Glutamatergic neuron (in vitro differentiated cells): ENCODE measurements at regions not wholly inside any gene's neighbourhood (a gene's known extent, or its start where the extent isn't known, plus 50 kb on each side); places are given as distances from the start of the nearest gene placed in this dataset.
"Not testable (repeated sequence)": the region's sequence is repeated elsewhere in the genome, so short reads cannot be mapped to it uniquely, and the experiment has no call there.

Source experiments
- DNase-seq: peaks from one replicate; pipeline ENCODE4 v3.0.0; 2022
- H3K27ac Mint-ChIP-seq: one replicate; pipeline ENCODE4 v1.8.0; 2020; ENCODE audit warnings: mild to moderate bottlenecking, mixed read lengths, inconsistent platforms; ENCODE audit not compliant: unreplicated experiment
- H3K27me3 Mint-ChIP-seq: one replicate; pipeline ENCODE4 v1.8.0; 2020; ENCODE audit warnings: mild to moderate bottlenecking, moderate library complexity, mixed read lengths, inconsistent platforms; ENCODE audit not compliant: unreplicated experiment
- H3K36me3 Mint-ChIP-seq: one replicate; pipeline ENCODE4 v1.8.0; 2020; ENCODE audit warnings: mild to moderate bottlenecking, mixed read lengths, inconsistent platforms; ENCODE audit not compliant: unreplicated experiment
- H3K4me1 Mint-ChIP-seq: one replicate; pipeline ENCODE4 v1.8.0; 2020; ENCODE audit warnings: mild to moderate bottlenecking, low read depth, mixed read lengths, inconsistent platforms; ENCODE audit not compliant: unreplicated experiment
- H3K4me3 Mint-ChIP-seq: one replicate; pipeline ENCODE4 v1.8.0; 2020; ENCODE audit warnings: mild to moderate bottlenecking, mixed read lengths, inconsistent platforms; ENCODE audit not compliant: unreplicated experiment
- H3K9me3 Mint-ChIP-seq: one replicate; pipeline ENCODE4 v1.8.0; 2020; ENCODE audit warnings: mild to moderate bottlenecking, moderate library complexity, mixed read lengths, inconsistent platforms; ENCODE audit not compliant: unreplicated experiment
- TF ChIP-seq, protein P1 (sequence below): fragments of 200-600 bp; sonication (generic); IDR thresholded peaks from one replicate; pipeline ENCODE4 v1.5.0; 2021; ENCODE audit not compliant: partially characterized antibody, unreplicated experiment

DNA sequence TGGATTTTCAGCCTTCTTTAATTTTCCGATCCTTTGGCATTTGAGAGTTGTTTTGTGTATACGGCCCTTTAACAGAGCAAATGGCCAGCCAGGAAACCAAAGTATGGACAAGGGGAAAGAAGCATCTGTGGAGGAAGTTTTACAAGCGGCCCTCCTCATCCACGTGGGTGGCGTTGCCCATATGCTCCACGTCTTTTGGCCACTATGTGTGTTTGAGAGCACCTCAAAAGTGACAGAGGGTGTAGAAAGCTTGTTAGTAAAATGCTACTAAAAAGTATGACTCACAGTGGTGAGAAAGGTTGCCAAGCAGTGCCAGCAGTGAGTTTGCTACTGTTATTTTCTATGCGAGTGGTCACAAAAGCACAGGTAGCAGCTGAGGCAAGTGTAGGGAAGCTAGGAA is 451.8 kb upstream of the NPAP1 start:
- DNase-seq = no peak
- Mint-ChIP-seq H3K36me3 (no peaks in the 10 kb centered on the region), H3K4me1 (no peaks in the 10 kb centered on the region), H3K9me3 (peaks cover 2% of the 10 kb centered on the region), H3K4me3 (no peak overlapping the region), H3K27ac (no peak overlapping the region), H3K27me3 (no peaks in the 10 kb centered on the region)
- TF ChIP-seq, protein P1, sequence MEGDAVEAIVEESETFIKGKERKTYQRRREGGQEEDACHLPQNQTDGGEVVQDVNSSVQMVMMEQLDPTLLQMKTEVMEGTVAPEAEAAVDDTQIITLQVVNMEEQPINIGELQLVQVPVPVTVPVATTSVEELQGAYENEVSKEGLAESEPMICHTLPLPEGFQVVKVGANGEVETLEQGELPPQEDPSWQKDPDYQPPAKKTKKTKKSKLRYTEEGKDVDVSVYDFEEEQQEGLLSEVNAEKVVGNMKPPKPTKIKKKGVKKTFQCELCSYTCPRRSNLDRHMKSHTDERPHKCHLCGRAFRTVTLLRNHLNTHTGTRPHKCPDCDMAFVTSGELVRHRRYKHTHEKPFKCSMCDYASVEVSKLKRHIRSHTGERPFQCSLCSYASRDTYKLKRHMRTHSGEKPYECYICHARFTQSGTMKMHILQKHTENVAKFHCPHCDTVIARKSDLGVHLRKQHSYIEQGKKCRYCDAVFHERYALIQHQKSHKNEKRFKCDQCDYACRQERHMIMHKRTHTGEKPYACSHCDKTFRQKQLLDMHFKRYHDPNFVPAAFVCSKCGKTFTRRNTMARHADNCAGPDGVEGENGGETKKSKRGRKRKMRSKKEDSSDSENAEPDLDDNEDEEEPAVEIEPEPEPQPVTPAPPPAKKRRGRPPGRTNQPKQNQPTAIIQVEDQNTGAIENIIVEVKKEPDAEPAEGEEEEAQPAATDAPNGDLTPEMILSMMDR = no peak

DNA sequence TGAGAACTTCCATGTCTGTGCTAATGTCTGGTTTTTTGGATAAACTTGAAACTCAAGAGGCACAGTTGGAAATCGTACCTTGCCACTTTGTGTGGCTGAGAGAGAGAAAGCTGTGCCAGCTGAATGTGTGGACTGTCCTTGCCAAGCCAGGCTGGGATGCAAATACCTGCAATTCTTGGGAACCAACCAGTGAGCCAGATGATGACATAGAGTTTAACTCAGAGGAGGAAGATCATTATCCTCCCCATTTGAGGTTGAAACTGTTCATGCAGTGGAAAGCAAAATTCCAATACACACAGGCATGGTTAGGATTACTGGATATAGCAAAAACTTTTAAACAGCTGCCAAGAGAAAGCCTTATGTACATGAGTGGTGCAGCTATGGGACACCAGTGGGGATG is 451.4 kb upstream of the NPAP1 start:
- H3K27ac Mint-ChIP-seq = no peak overlapping the region
- TF ChIP-seq, protein P1 = no peak
- H3K4me1 Mint-ChIP-seq = no peaks in the 10 kb centered on the region
- H3K36me3 Mint-ChIP-seq = no peaks in the 10 kb centered on the region
- H3K27me3 Mint-ChIP-seq = no peaks in the 10 kb centered on the region
- no peak for DNase-seq
- H3K4me3 Mint-ChIP-seq = no peak overlapping the region
- peaks cover 2% of the 10 kb centered on the region for H3K9me3 Mint-ChIP-seq

DNA sequence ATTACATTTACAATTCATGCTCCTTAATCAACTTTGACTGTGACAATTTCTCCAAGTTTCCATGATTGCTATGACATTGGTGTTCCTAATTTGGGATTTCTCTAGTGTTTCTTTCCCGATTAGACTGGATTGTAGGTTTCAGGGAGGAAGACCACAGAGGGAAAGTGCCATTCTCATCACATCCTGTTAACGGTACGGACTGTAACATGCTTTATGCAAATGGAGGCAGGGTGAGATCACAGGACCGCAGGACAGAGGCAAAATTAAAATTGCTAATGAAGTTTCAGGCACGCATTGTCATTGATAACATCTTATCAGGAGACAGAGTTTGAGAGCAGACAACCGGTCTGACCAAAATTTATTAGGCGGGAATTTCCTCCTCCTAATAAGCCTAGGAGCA is 446.7 kb upstream of the NPAP1 start:
- H3K4me1 Mint-ChIP-seq, DNase-seq, H3K27ac Mint-ChIP-seq, H3K9me3 Mint-ChIP-seq, H3K36me3 Mint-ChIP-seq, H3K4me3 Mint-ChIP-seq, H3K27me3 Mint-ChIP-seq: not testable (repeated sequence)

DNA sequence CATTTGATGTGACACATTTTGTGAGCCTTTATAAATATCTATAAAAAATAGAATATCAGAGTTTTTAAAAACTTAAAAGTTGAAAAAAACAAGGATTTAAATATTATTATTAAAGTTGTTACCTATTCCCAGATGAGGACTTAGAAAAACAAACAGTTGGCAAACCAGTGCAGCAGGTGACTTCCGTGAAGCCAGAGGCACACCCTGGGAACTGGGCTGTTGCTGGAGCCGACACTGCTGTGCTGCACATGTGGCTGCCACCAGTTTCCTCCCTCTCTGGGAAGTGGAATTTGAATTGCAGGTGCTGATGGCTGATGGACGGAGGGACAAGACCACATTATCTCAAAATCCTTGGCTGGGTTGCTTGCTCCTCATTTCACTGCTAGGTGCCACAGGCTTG is 442.4 kb upstream of the NPAP1 start:
- not testable (repeated sequence) for H3K36me3 Mint-ChIP-seq, H3K9me3 Mint-ChIP-seq, H3K4me3 Mint-ChIP-seq, H3K27me3 Mint-ChIP-seq, H3K4me1 Mint-ChIP-seq, H3K27ac Mint-ChIP-seq, DNase-seq

DNA sequence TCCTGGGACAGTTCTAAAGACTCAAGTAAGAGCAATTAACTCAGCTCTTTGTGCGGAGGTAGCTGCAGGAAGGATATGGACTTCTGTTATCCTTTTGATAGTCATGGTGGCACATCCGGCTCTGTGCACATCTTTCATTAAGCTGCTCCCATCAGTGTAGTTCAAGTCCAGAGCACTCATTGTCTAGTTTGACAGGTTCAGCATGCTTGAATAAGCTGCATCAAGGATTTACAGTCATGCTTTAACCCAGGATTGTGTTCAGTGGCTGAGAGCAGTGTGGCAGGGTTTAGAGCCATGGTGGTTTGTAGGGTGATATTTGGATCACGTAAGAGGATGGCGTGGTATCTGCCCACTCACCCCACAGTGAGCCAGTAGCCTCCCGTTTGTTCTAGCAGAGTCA is 435.0 kb upstream of the NPAP1 start:
- not testable (repeated sequence) for H3K9me3 Mint-ChIP-seq, DNase-seq, H3K27me3 Mint-ChIP-seq, H3K4me3 Mint-ChIP-seq, H3K4me1 Mint-ChIP-seq, H3K36me3 Mint-ChIP-seq, H3K27ac Mint-ChIP-seq

DNA sequence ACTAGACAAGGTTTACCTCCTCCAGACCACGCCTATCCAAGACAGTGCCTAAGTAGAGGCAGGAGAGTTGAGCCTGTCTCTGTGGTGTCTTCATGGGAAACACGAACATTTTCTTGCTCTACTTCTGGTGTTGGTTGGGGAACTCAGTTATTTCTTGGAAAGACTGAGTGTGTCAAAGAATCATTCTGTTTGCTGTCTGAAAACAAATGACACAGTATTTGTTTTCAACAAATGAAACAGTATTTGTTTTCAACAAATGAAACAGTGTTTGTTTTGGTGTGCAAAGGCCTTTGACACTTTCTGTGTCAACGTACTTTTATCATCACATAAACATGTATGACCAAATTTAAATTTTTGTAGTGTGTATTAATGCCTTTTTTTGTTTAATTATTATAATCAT is 416.5 kb upstream of the NPAP1 start:
- H3K36me3 Mint-ChIP-seq, H3K27ac Mint-ChIP-seq, DNase-seq, H3K9me3 Mint-ChIP-seq, H3K4me1 Mint-ChIP-seq, H3K27me3 Mint-ChIP-seq, H3K4me3 Mint-ChIP-seq: not testable (repeated sequence)

DNA sequence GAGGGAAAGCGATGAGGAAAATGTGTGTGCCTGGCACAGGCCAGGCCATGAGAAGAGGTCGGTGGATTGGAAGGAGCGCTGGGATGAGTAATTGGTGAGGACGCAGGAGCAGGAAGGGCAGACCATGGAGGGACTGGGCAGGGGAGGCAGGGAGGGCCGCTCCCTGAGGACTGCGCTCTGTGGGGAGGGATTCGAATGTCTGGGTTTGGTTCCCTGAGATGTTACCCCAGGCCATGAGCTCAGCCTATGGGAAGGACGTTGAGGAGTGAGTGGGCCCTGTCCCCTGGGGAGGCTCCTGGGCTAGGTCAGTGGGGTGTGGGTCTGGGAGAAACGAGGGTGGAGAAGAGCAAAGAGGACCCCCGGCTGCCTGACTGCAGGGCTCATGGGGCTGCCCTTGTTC is 415.2 kb upstream of the NPAP1 start:
- DNase-seq, H3K4me1 Mint-ChIP-seq, H3K27ac Mint-ChIP-seq, H3K36me3 Mint-ChIP-seq, H3K4me3 Mint-ChIP-seq, H3K27me3 Mint-ChIP-seq, H3K9me3 Mint-ChIP-seq: not testable (repeated sequence)

DNA sequence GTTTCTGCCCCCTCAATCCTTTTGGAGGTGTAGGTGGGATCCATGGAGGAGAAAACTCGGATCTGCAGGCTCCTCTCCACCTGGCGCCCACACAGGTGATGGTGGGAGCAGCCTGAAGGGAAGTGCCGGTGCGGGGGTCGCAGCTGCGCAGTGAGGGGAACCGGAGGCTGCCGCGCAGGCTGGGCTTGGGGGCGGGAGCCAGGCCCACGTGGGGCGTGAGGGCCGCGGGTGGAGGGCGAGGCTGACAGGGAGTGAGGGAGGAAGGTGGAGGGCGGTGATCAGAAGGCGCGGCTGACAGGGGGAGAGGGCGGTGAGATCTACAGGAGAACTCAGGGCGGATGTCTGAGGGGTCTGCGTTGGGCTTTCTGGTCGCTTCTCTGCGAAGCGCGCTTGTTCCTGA is 414.7 kb upstream of the NPAP1 start:
- not testable (repeated sequence) for H3K4me1 Mint-ChIP-seq, H3K9me3 Mint-ChIP-seq, H3K36me3 Mint-ChIP-seq, H3K27ac Mint-ChIP-seq, H3K27me3 Mint-ChIP-seq, H3K4me3 Mint-ChIP-seq, DNase-seq

DNA sequence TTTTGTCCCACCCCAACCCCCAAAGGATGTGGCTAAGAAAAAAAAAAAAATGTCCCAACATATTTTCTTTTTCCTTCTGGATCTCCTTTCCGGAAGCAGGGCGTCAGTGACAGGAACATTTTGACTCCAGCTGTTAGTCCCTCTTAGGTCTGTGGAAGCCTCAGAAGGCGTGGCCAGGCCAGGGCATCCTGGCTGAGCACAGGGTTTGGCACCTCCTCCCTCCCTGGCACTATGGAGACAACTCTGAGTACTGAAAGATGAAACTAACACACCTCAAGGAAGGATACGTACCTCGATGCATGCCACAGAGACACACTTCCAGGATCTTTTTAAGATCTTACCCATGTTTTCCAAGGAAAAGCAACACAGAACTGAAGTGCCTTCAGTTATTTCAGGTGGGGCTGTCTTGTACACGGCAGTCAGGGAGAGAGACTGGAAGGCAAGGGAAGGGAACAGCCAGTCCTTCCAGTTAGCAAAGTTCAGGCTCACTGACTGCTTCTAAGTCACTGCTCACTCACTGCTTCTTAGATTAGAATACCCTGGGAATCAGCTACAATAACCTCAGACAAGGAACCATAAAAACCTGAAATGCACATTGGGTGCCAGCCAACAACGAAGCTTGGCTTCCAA is 406.9 kb upstream of the NPAP1 start:
- H3K27ac Mint-ChIP-seq, DNase-seq, H3K9me3 Mint-ChIP-seq, H3K36me3 Mint-ChIP-seq, H3K4me1 Mint-ChIP-seq, H3K4me3 Mint-ChIP-seq, H3K27me3 Mint-ChIP-seq: not testable (repeated sequence)
